C4-2B (cell line): ENCODE measurements at regions not wholly inside any gene's neighbourhood (a gene's known extent, or its start where the extent isn't known, plus 50 kb on each side); places are given as distances from the start of the nearest gene placed in this dataset.

ENCODE experiments used
- ZFX ChIP-seq: fragments of 450-650 bp; IDR thresholded peaks from 2 replicates; pipeline ENCODE4 v1.6.1; 2017
- TF ChIP-seq, protein P1 (sequence below): fragments of 450-650 bp; conservative IDR thresholded peaks from 2 replicates; pipeline ENCODE4 v1.5.1; 2017; ENCODE audit warnings: mild to moderate bottlenecking

DNA sequence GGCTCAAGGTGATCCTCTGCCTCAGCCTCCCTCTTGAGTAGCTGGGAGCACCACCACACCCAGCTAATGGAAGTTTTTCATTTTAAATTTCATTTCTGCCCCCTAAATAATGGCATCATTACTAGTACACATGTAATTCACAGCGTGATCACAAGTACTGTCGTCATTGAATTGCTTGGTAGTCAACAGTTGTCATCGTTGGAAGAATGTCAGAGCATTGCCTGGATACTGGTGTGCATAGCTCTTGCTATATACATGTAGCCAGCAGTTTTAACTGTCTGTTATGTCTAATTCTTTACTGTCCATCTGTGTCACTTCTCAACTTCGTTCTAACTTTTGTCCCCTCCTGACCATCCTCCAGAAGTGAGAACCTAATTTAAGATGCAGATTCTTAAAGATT lies 62.1 kb downstream of the CRPPA start:
- TF ChIP-seq, protein P1, sequence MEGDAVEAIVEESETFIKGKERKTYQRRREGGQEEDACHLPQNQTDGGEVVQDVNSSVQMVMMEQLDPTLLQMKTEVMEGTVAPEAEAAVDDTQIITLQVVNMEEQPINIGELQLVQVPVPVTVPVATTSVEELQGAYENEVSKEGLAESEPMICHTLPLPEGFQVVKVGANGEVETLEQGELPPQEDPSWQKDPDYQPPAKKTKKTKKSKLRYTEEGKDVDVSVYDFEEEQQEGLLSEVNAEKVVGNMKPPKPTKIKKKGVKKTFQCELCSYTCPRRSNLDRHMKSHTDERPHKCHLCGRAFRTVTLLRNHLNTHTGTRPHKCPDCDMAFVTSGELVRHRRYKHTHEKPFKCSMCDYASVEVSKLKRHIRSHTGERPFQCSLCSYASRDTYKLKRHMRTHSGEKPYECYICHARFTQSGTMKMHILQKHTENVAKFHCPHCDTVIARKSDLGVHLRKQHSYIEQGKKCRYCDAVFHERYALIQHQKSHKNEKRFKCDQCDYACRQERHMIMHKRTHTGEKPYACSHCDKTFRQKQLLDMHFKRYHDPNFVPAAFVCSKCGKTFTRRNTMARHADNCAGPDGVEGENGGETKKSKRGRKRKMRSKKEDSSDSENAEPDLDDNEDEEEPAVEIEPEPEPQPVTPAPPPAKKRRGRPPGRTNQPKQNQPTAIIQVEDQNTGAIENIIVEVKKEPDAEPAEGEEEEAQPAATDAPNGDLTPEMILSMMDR: no peak
- no peak for TF ChIP-seq ZFX
